ENCODE measurements at regions not wholly inside any gene's neighbourhood (a gene's known extent, or its start where the extent isn't known, plus 50 kb on each side); places are given as distances from the start of the nearest gene placed in this dataset.
"Not testable (repeated sequence)": the region's sequence is repeated elsewhere in the genome, so short reads cannot be mapped to it uniquely, and the experiment has no call there.

GRCh38 chr1:244106837-244107493 lies 55.9 kb downstream of the ZBTB18 start:
- DNase-seq (ENCODE audit: low spot score) = no peak

GRCh38 chr1:244111027-244111426 lies 59.9 kb downstream of the ZBTB18 start:
- no peak for DNase-seq (ENCODE audit: low spot score)

- DNase-seq (ENCODE audit: low spot score) = no peak
Observed at GRCh38 chr1:244112041-244112440, 61.0 kb downstream of the ZBTB18 start.

GRCh38 chr1:244112636-244113035 lies 61.6 kb downstream of the ZBTB18 start:
- DNase-seq (ENCODE audit: low spot score) = no peak

GRCh38 chr1:244113532-244114320 lies 62.6 kb downstream of the ZBTB18 start:
- no peak for DNase-seq (ENCODE audit: low spot score)

GRCh38 chr1:244114892-244115291 lies 63.8 kb downstream of the ZBTB18 start:
- DNase-seq (ENCODE audit: low spot score) = no peak

- no peak for DNase-seq (ENCODE audit: low spot score)
Observed at GRCh38 chr1:244116946-244117345, 65.9 kb downstream of the ZBTB18 start.

GRCh38 chr1:244118109-244118761 lies 67.2 kb downstream of the ZBTB18 start:
- DNase-seq (ENCODE audit: low spot score) = peak; percentile 59

GRCh38 chr1:244128591-244129383 lies 77.7 kb downstream of the ZBTB18 start:
- no peak for DNase-seq (ENCODE audit: low spot score)

- no peak for DNase-seq (ENCODE audit: low spot score)
Observed at GRCh38 chr1:244137276-244137675, 86.2 kb downstream of the ZBTB18 start.

GRCh38 chr1:244137725-244138124 lies 86.6 kb downstream of the ZBTB18 start:
- DNase-seq (ENCODE audit: low spot score) = no peak

GRCh38 chr1:244138399-244138798 lies 87.3 kb downstream of the ZBTB18 start:
- DNase-seq (ENCODE audit: low spot score) = no peak

GRCh38 chr1:244139655-244140054 lies 88.6 kb downstream of the ZBTB18 start:
- no peak for DNase-seq (ENCODE audit: low spot score)

- no peak for DNase-seq (ENCODE audit: low spot score)
Observed at GRCh38 chr1:244140420-244140819, 89.3 kb downstream of the ZBTB18 start.

GRCh38 chr1:244144053-244144452 lies 93.0 kb downstream of the ZBTB18 start:
- no peak for DNase-seq (ENCODE audit: low spot score)

GRCh38 chr1:244150071-244150470 lies 99.0 kb downstream of the ZBTB18 start:
- DNase-seq (ENCODE audit: low spot score) = no peak

GRCh38 chr1:244150665-244151064 lies 99.6 kb downstream of the ZBTB18 start:
- DNase-seq (ENCODE audit: low spot score) = no peak

- no peak for DNase-seq (ENCODE audit: low spot score)
Observed at GRCh38 chr1:244151537-244151936, 100.5 kb downstream of the ZBTB18 start.

GRCh38 chr1:244154508-244154871 lies 103.4 kb downstream of the ZBTB18 start:
- DNase-seq (ENCODE audit: low spot score) = no peak

- DNase-seq (ENCODE audit: low spot score) = no peak
Observed at GRCh38 chr1:244154872-244155531, 103.9 kb downstream of the ZBTB18 start.

GRCh38 chr1:244155661-244156060 lies 104.6 kb downstream of the ZBTB18 start:
- DNase-seq (ENCODE audit: low spot score) = no peak

GRCh38 chr1:244156617-244157016 lies 105.5 kb downstream of the ZBTB18 start:
- not testable (repeated sequence) for DNase-seq (ENCODE audit: low spot score)

All from cerebellar cortex (tissue), 1 donor.